ENCODE measurements at regions not wholly inside any gene's neighbourhood (a gene's known extent, or its start where the extent isn't known, plus 50 kb on each side); places are given as distances from the start of the nearest gene placed in this dataset.

GRCh38 chr14:104502060-104502459, 77.5 kb upstream of the C14orf180 start:
- no peak for TF ChIP-seq POLR2AphosphoS5 (IDR thresholded peaks at IDR 0.05)
- TF ChIP-seq CTCF (IDR thresholded peaks at IDR 0.05): no peak
- no peak for TF ChIP-seq POLR2A (IDR thresholded peaks at IDR 0.05)
